ENCODE measurements at regions not wholly inside any gene's neighbourhood (a gene's known extent, or its start where the extent isn't known, plus 50 kb on each side); places are given as distances from the start of the nearest gene placed in this dataset.

GRCh38 chr19:33919291-33919690 lies 122.6 kb downstream of the KCTD15 start:
- in situ Hi-C loops (cut with MboI; ENCODE audit: low pct_unique_long_range_greater_than_20kb, low sequenced_read_pairs, unreplicated experiment), result no loop called here
- TF ChIP-seq, protein P1, sequence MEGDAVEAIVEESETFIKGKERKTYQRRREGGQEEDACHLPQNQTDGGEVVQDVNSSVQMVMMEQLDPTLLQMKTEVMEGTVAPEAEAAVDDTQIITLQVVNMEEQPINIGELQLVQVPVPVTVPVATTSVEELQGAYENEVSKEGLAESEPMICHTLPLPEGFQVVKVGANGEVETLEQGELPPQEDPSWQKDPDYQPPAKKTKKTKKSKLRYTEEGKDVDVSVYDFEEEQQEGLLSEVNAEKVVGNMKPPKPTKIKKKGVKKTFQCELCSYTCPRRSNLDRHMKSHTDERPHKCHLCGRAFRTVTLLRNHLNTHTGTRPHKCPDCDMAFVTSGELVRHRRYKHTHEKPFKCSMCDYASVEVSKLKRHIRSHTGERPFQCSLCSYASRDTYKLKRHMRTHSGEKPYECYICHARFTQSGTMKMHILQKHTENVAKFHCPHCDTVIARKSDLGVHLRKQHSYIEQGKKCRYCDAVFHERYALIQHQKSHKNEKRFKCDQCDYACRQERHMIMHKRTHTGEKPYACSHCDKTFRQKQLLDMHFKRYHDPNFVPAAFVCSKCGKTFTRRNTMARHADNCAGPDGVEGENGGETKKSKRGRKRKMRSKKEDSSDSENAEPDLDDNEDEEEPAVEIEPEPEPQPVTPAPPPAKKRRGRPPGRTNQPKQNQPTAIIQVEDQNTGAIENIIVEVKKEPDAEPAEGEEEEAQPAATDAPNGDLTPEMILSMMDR (IDR thresholded peaks at IDR 0.05; ENCODE audit: extremely low read depth, insufficient read depth, missing control alignments), result no peak
- no peak for DNase-seq (ENCODE audit: low spot score)

GRCh38 chr19:33921165-33921564 lies 124.5 kb downstream of the KCTD15 start:
- in situ Hi-C loops (cut with MboI; ENCODE audit: low pct_unique_long_range_greater_than_20kb, low sequenced_read_pairs, unreplicated experiment), result no loop called here
- TF ChIP-seq, protein P1 (IDR thresholded peaks at IDR 0.05; ENCODE audit: extremely low read depth, insufficient read depth, missing control alignments), result no peak
- no peak for DNase-seq (ENCODE audit: low spot score)

GRCh38 chr19:33926306-33926705 lies 129.6 kb downstream of the KCTD15 start:
- in situ Hi-C loops (cut with MboI; ENCODE audit: low pct_unique_long_range_greater_than_20kb, low sequenced_read_pairs, unreplicated experiment), result no loop called here
- no peak for DNase-seq (ENCODE audit: low spot score)
- TF ChIP-seq, protein P1 (IDR thresholded peaks at IDR 0.05; ENCODE audit: extremely low read depth, insufficient read depth, missing control alignments), result no peak

DNA sequence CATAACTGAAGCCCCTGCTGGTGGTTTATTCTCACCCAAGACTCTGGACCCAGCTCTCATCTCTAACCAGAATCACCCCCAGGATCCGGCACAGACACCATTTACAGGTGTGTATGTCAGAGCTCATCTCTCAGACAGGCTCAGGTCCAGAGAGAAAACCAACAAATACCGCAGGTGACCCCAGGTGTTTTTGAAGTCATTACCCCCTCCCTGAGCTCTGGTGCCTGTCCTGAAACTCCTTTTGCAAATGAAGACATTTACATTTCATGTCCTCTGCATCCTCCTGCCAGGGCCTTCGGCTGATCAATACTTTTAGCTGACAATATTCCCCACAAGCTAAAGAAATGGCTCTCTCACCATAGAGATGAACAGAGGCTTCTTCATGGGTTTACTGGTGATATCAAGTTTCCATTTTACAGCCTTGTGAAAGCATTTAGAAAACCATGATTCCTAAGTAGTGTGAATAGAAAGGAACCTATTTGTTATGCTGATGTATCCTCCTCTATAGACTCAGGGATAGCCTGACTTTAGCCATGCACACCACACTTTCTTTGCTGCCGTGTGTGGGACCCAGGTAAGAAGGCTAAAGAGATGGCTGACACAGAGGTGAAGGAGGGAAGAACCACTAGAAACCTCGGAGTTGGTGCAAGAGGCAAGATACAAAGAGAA lies 131.3 kb downstream of the KCTD15 start:
- TF ChIP-seq, protein P1 (IDR thresholded peaks at IDR 0.05; ENCODE audit: extremely low read depth, insufficient read depth, missing control alignments), result no peak
- in situ Hi-C loops (cut with MboI; ENCODE audit: low pct_unique_long_range_greater_than_20kb, low sequenced_read_pairs, unreplicated experiment), result no loop called here
- no peak for DNase-seq (ENCODE audit: low spot score)

DNA sequence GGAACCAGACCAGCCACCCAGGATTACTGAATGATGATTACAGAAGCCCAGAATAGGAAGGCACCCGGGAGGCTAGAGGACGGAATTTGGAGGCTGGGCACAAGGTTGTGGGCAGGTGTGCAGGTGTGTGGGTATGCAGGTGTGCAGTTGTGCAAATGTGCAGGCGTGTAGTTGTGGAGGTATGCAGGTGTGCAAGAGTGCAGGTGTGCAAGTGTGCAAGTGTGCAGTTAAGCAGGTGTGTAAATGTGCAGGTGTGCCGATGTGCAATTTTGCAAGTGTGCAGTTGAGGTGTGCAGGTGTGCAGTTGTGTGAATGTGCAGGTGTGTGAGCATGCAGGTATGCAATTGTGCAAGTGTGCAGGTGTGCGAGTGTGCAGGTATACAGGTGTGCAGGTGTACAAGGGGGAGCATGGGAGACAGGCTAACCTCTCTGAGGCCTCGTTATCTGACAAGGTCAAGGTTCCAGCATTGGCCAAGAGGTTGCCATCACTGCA lies 131.8 kb downstream of the KCTD15 start:
- TF ChIP-seq, protein P1 (IDR thresholded peaks at IDR 0.05; ENCODE audit: extremely low read depth, insufficient read depth, missing control alignments), result no peak
- in situ Hi-C loops (cut with MboI; ENCODE audit: low pct_unique_long_range_greater_than_20kb, low sequenced_read_pairs, unreplicated experiment), result no loop called here
- no peak for DNase-seq (ENCODE audit: low spot score)

DNA sequence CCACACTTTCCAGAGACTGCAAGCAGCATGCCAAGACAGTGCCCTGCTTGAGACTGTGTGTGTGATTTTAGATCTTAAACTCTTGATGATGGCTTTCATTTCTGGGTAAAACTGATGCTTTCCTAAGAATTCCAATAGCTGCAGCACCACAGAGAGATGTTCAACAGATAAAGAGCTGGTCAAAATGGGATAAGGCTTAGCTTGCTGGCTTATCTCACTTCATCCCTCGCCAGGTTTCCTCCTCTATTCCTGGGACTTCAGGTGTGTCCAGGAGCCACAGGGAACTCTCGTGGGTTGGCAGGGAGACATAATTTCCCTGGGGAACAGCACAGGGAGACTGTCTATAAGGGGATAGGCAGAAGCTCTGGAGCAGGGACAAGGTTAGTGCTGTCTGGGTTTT lies 137.3 kb downstream of the KCTD15 start:
- DNase-seq (ENCODE audit: low spot score), result no peak
- in situ Hi-C loops (cut with MboI; ENCODE audit: low pct_unique_long_range_greater_than_20kb, low sequenced_read_pairs, unreplicated experiment), result no loop called here
- TF ChIP-seq, protein P1 (IDR thresholded peaks at IDR 0.05; ENCODE audit: extremely low read depth, insufficient read depth, missing control alignments), result no peak
